ENCODE measurements at regions not wholly inside any gene's neighbourhood (a gene's known extent, or its start where the extent isn't known, plus 50 kb on each side); places are given as distances from the start of the nearest gene placed in this dataset.

- no peak for DNase-seq (ENCODE audit: low spot score)
- Mint-ChIP-seq H3K36me3 (ENCODE audit: low read depth, unreplicated experiment) (no peaks in the 10 kb centered on the region), H3K4me1 (ENCODE audit: unreplicated experiment) (peaks cover 6% of the 10 kb centered on the region), H3K9me3 (ENCODE audit: unreplicated experiment) (no peaks in the 10 kb centered on the region), H3K27me3 (ENCODE audit: unreplicated experiment) (no peaks in the 10 kb centered on the region), H3K27ac (ENCODE audit: unreplicated experiment) (no peak overlapping the region), H3K4me3 (ENCODE audit: unreplicated experiment) (no peak overlapping the region)
- no peak for TF ChIP-seq CTCF (IDR thresholded peaks at IDR 0.05; ENCODE audit: unreplicated experiment)
Observed at GRCh38 chr4:126973201-126973600, 659.6 kb upstream of the INTU start.

- H3K27ac Mint-ChIP-seq (ENCODE audit: unreplicated experiment), result no peak overlapping the region
- H3K9me3 Mint-ChIP-seq (ENCODE audit: unreplicated experiment), result no peaks in the 10 kb centered on the region
- no peak for TF ChIP-seq CTCF (IDR thresholded peaks at IDR 0.05; ENCODE audit: unreplicated experiment)
- no peak overlapping the region for H3K4me3 Mint-ChIP-seq (ENCODE audit: unreplicated experiment)
- peak; percentile 15 for DNase-seq (ENCODE audit: low spot score)
- H3K4me1 Mint-ChIP-seq (ENCODE audit: unreplicated experiment), result peaks cover 6% of the 10 kb centered on the region
- no peaks in the 10 kb centered on the region for H3K36me3 Mint-ChIP-seq (ENCODE audit: low read depth, unreplicated experiment)
- H3K27me3 Mint-ChIP-seq (ENCODE audit: unreplicated experiment), result no peaks in the 10 kb centered on the region
Observed at GRCh38 chr4:126976850-126977632, 655.7 kb upstream of the INTU start.

- no peaks in the 10 kb centered on the region for H3K36me3 Mint-ChIP-seq (ENCODE audit: low read depth, unreplicated experiment)
- no peaks in the 10 kb centered on the region for H3K4me1 Mint-ChIP-seq (ENCODE audit: unreplicated experiment)
- no peak for TF ChIP-seq CTCF (IDR thresholded peaks at IDR 0.05; ENCODE audit: unreplicated experiment)
- peaks cover 2% of the 10 kb centered on the region for H3K27me3 Mint-ChIP-seq (ENCODE audit: unreplicated experiment)
- H3K9me3 Mint-ChIP-seq (ENCODE audit: unreplicated experiment), result no peaks in the 10 kb centered on the region
- no peak for DNase-seq (ENCODE audit: low spot score)
- no peak overlapping the region for H3K27ac Mint-ChIP-seq (ENCODE audit: unreplicated experiment)
- no peak overlapping the region for H3K4me3 Mint-ChIP-seq (ENCODE audit: unreplicated experiment)
Observed at GRCh38 chr4:126986005-126986404, 646.8 kb upstream of the INTU start.

- Mint-ChIP-seq H3K27ac (ENCODE audit: unreplicated experiment) (no peak overlapping the region), H3K27me3 (ENCODE audit: unreplicated experiment) (peaks cover 2% of the 10 kb centered on the region), H3K4me1 (ENCODE audit: unreplicated experiment) (no peaks in the 10 kb centered on the region), H3K4me3 (ENCODE audit: unreplicated experiment) (no peak overlapping the region), H3K36me3 (ENCODE audit: low read depth, unreplicated experiment) (no peaks in the 10 kb centered on the region), H3K9me3 (ENCODE audit: unreplicated experiment) (no peaks in the 10 kb centered on the region)
- no peak for DNase-seq (ENCODE audit: low spot score)
- TF ChIP-seq CTCF (IDR thresholded peaks at IDR 0.05; ENCODE audit: unreplicated experiment), result no peak
Observed at GRCh38 chr4:126986828-126987227, 645.9 kb upstream of the INTU start.

- Mint-ChIP-seq H3K9me3 (ENCODE audit: unreplicated experiment) (no peaks in the 10 kb centered on the region), H3K36me3 (ENCODE audit: low read depth, unreplicated experiment) (no peaks in the 10 kb centered on the region), H3K27me3 (ENCODE audit: unreplicated experiment) (peaks cover 2% of the 10 kb centered on the region), H3K4me1 (ENCODE audit: unreplicated experiment) (no peaks in the 10 kb centered on the region), H3K4me3 (ENCODE audit: unreplicated experiment) (no peak overlapping the region), H3K27ac (ENCODE audit: unreplicated experiment) (no peak overlapping the region)
- DNase-seq (ENCODE audit: low spot score), result no peak
- TF ChIP-seq CTCF (IDR thresholded peaks at IDR 0.05; ENCODE audit: unreplicated experiment), result no peak
Observed at GRCh38 chr4:126991965-126992364, 640.8 kb upstream of the INTU start.
